ENCODE measurements at regions not wholly inside any gene's neighbourhood (a gene's known extent, or its start where the extent isn't known, plus 50 kb on each side); places are given as distances from the start of the nearest gene placed in this dataset.

GRCh38 chr5:92568522-92568921 is 1012.5 kb downstream of the NR2F1-AS1 start:
- TF ChIP-seq ZFX (IDR thresholded peaks at IDR 0.05; ENCODE audit: borderline replicate concordance) = no peak
- TF ChIP-seq, protein P1, sequence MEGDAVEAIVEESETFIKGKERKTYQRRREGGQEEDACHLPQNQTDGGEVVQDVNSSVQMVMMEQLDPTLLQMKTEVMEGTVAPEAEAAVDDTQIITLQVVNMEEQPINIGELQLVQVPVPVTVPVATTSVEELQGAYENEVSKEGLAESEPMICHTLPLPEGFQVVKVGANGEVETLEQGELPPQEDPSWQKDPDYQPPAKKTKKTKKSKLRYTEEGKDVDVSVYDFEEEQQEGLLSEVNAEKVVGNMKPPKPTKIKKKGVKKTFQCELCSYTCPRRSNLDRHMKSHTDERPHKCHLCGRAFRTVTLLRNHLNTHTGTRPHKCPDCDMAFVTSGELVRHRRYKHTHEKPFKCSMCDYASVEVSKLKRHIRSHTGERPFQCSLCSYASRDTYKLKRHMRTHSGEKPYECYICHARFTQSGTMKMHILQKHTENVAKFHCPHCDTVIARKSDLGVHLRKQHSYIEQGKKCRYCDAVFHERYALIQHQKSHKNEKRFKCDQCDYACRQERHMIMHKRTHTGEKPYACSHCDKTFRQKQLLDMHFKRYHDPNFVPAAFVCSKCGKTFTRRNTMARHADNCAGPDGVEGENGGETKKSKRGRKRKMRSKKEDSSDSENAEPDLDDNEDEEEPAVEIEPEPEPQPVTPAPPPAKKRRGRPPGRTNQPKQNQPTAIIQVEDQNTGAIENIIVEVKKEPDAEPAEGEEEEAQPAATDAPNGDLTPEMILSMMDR (IDR thresholded peaks at IDR 0.05) = no peak
